Caco-2 (cell line): ENCODE measurements at regions not wholly inside any gene's neighbourhood (a gene's known extent, or its start where the extent isn't known, plus 50 kb on each side); places are given as distances from the start of the nearest gene placed in this dataset.

Experiments
- BruUV-seq: library from RNA; stranded (reverse); fragments of 400-500 nt; replicated peaks from 2 replicates; lab custom pipeline; 2021; lab: Mats Ljungman, UMichigan
- CTCF ChIA-PET: fragments of 300-600 bp; sonication (Branson Sonifier 250); formaldehyde crosslinking; loops from one replicate; lab custom pipeline; 2022; ENCODE audit warnings: antibody characterized with exemption; lab: Charles Lee
- POLR2A ChIA-PET: fragments of 300-600 bp; sonication (Branson Sonifier 250); formaldehyde crosslinking; loops from one replicate; lab custom pipeline; 2022; ENCODE audit warnings: antibody characterized with exemption; lab: Charles Lee
- DNase-seq, 2 experiments: peaks; one replicate each; pipeline versions ENCODE4 v3.0.0 to v3.0.0-alpha.2; 2020 to 2022
- H3K27me3 ChIP-seq: replicated peaks from 2 replicates; pipeline ENCODE4 v1.6.0; 2011; ENCODE audit warnings: low read length; ENCODE audit not compliant: control insufficient read depth, insufficient read depth
- H3K36me3 ChIP-seq: 2 replicates; pipeline ENCODE4 v1.5.1; 2011; ENCODE audit warnings: low read length; ENCODE audit not compliant: control insufficient read depth, insufficient read depth
- H3K4me1 ChIP-seq: fragments of 250-450 bp; sonication (Bioruptor Pico); 2 replicates; pipeline ENCODE4 v1.5.1; 2020; ENCODE audit warnings: mild to moderate bottlenecking
- H3K4me3 ChIP-seq: 2 replicates; pipeline ENCODE4 v1.5.1; 2011; ENCODE audit warnings: low read depth, mild to moderate bottlenecking, control low read depth, low read length
- H3K9me3 ChIP-seq: fragments of 250-450 bp; sonication (Bioruptor Pico); 2 replicates; pipeline ENCODE4 v1.5.1; 2020; ENCODE audit warnings: mild to moderate bottlenecking, moderate library complexity
- H3K27ac Mint-ChIP-seq: one replicate; pipeline ENCODE4 v1.8.0; 2022; ENCODE audit warnings: mixed read lengths; ENCODE audit not compliant: unreplicated experiment
- H3K27me3 Mint-ChIP-seq: one replicate; pipeline ENCODE4 v1.8.0; 2022; ENCODE audit warnings: mixed read lengths; ENCODE audit not compliant: insufficient read depth, unreplicated experiment
- H3K36me3 Mint-ChIP-seq: one replicate; pipeline ENCODE4 v1.8.0; 2022; ENCODE audit warnings: mild to moderate bottlenecking, mixed read lengths; ENCODE audit not compliant: insufficient read depth, unreplicated experiment
- H3K4me1 Mint-ChIP-seq: one replicate; pipeline ENCODE4 v1.8.0; 2022; ENCODE audit warnings: low read depth, mixed read lengths; ENCODE audit not compliant: unreplicated experiment
- H3K4me3 Mint-ChIP-seq: one replicate; pipeline ENCODE4 v1.8.0; 2022; ENCODE audit warnings: mild to moderate bottlenecking, moderate library complexity, mixed read lengths; ENCODE audit not compliant: unreplicated experiment
- H3K9me3 Mint-ChIP-seq: one replicate; pipeline ENCODE4 v1.8.0; 2022; ENCODE audit warnings: mixed read lengths; ENCODE audit not compliant: unreplicated experiment
- intact Hi-C: fragments of 100-400 bp; cut with micrococcal nuclease; formaldehyde crosslinking; loops from one replicate; pipeline ENCODE4 v1.10.0; 2022; ENCODE audit not compliant: unreplicated experiment
- TF ChIP-seq, protein P1 (sequence below), 2 experiments: fragments of 200-600 bp in 1 of 2; IDR thresholded peaks; 1 replicate in 1 of 2; 2 replicates in 1 of 2; pipeline versions ENCODE4 v1.5.1 to v1.8.0; 2011 to 2022; ENCODE audit warnings: antibody characterized with exemption in 1 of 2, control low read depth in 1 of 2, inconsistent platforms in 1 of 2, low read depth in 1 of 2, low read length in 1 of 2, mild to moderate bottlenecking in 1 of 2, moderate library complexity in 1 of 2; ENCODE audit not compliant: insufficient read depth in 1 of 2, severe bottlenecking in 1 of 2, unreplicated experiment in 1 of 2

DNA sequence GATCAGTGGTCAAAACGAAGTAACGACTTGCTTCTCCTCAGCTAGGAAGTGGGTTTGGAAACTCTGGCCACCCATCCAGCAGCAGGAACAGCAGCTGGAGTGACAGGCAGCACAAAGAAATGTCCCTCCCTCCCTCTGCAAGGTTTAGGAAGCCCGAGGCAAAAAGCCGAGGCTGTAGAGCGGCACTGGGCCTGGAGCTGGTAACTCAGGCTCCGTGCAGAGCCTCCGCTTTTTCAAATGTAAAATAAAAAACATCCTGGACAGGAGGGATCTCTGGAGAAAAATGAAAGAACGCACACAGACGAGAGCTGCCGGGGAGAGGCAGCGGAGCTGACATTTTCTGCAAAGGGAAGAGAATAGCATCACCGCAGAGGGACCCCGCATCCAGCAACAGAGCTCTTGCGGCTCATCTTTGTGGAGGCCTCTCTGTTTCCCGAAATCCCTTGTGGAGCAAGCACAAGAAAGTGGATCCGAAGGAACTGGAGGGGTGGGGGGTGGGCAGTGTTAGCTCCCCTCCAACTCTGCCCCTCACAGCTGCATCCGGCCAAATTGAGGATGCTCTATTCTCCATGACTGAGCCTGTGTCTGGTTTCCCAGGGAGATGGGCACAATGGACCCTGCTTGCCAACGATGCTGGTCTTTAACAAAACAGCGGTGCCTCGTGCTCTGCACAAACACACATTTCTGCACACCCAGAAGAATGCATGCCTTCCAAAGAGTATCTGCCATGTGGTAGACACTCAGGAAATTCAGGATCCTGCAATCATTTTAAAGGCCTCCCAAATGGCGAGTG lies 335.5 kb upstream of the ZFHX3 start:
- ChIA-PET CTCF (no interaction called here), POLR2A (no interaction called here)
- Histone ChIP-seq H3K36me3 (no peaks in the 10 kb centered on the region), H3K4me3 (no peak overlapping the region), H3K9me3 (no peaks in the 10 kb centered on the region), H3K27me3 (no peaks in the 10 kb centered on the region), H3K4me1 (no peaks in the 10 kb centered on the region)
- no TSS peak for BruUV-seq
- TF ChIP-seq, protein P1, sequence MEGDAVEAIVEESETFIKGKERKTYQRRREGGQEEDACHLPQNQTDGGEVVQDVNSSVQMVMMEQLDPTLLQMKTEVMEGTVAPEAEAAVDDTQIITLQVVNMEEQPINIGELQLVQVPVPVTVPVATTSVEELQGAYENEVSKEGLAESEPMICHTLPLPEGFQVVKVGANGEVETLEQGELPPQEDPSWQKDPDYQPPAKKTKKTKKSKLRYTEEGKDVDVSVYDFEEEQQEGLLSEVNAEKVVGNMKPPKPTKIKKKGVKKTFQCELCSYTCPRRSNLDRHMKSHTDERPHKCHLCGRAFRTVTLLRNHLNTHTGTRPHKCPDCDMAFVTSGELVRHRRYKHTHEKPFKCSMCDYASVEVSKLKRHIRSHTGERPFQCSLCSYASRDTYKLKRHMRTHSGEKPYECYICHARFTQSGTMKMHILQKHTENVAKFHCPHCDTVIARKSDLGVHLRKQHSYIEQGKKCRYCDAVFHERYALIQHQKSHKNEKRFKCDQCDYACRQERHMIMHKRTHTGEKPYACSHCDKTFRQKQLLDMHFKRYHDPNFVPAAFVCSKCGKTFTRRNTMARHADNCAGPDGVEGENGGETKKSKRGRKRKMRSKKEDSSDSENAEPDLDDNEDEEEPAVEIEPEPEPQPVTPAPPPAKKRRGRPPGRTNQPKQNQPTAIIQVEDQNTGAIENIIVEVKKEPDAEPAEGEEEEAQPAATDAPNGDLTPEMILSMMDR (IDR thresholded peaks at IDR 0.05; ENCODE audit: insufficient read depth in 1 of 2, low read depth in 1 of 2, low read length in 1 of 2, severe bottlenecking in 1 of 2, unreplicated experiment in 1 of 2) = no peak
- Mint-ChIP-seq H3K27ac (no peak overlapping the region), H3K36me3 (no peaks in the 10 kb centered on the region), H3K4me1 (no peaks in the 10 kb centered on the region), H3K4me3 (no peak overlapping the region), H3K9me3 (peaks cover 8% of the 10 kb centered on the region), H3K27me3 (peaks cover 4% of the 10 kb centered on the region)
- no peak for DNase-seq
- intact Hi-C loops = no loop called here

DNA sequence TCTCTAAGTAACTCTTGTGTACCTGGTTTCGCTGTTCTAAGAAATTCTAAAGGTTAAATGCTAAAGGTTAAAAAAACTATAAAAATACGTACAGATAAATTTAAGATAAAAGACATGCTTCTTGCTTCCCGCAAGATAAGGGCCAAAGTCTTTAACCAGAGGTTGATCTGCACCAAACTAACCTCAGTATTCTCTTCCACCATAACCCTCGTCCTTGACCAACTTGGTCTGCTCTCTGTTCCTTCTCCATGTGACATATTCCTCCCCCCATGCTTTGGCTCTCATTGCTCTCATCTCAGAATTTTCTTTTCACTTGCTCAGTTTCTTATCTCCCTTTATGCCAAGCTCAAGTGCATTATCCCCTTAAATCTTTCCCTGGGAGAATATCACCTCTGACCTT lies 330.5 kb upstream of the ZFHX3 start:
- H3K4me3 Mint-ChIP-seq = no peak overlapping the region
- H3K36me3 Mint-ChIP-seq = no peaks in the 10 kb centered on the region
- Histone ChIP-seq H3K4me3 (no peak overlapping the region), H3K27me3 (no peaks in the 10 kb centered on the region), H3K9me3 (no peaks in the 10 kb centered on the region), H3K4me1 (no peaks in the 10 kb centered on the region), H3K36me3 (no peaks in the 10 kb centered on the region)
- ChIA-PET POLR2A (no interaction called here), CTCF (no interaction called here)
- no peaks in the 10 kb centered on the region for H3K4me1 Mint-ChIP-seq
- H3K27ac Mint-ChIP-seq = no peak overlapping the region
- peaks cover 3% of the 10 kb centered on the region for H3K27me3 Mint-ChIP-seq
- TF ChIP-seq, protein P1 (IDR thresholded peaks at IDR 0.05; ENCODE audit: insufficient read depth in 1 of 2, low read depth in 1 of 2, low read length in 1 of 2, severe bottlenecking in 1 of 2, unreplicated experiment in 1 of 2) = no peak
- no TSS peak for BruUV-seq
- intact Hi-C loops = no loop called here
- no peak for DNase-seq
- no peaks in the 10 kb centered on the region for H3K9me3 Mint-ChIP-seq

DNA sequence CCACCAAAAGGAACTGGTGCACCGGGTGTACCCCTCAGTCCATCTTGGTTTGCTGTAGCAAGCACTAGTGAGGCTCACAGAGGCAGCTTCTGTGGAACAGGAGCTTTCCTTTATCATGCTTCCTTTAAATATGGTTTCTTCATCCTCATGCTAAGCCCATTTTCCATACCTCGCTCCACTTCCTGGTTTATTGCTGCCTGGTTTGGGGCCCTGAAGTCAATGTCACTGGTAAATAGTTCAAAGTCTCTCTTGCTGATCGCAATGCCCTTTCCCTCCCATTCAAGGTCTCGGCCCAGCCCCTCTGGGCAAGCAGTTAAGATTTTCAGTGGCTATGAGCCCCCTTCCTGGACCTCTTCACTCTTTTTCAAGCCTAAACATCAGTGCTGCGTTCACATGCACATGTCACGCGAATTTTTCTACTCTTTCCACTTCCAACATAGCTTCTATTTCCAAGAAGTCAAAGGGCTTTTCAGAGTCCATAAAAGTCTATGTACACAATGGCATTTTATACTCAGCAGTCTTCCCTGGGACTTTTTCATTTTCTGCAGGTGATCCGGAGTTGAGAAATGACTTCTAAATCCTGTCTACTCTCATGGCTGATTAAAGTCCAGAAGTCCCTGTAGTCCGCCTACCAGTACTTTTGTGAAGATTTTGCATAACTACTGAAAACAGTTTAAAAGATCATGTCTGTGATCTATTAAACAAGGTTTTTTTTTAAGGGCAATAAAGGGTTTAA lies 323.8 kb upstream of the ZFHX3 start:
- Histone ChIP-seq H3K27me3 (no peaks in the 10 kb centered on the region), H3K36me3 (no peaks in the 10 kb centered on the region), H3K4me1 (peaks cover 7% of the 10 kb centered on the region), H3K9me3 (no peaks in the 10 kb centered on the region), H3K4me3 (no peak overlapping the region)
- DNase-seq = no peak
- Mint-ChIP-seq H3K27me3 (peaks cover 3% of the 10 kb centered on the region), H3K36me3 (no peaks in the 10 kb centered on the region), H3K27ac (peak overlapping the region; percentile 37), H3K4me1 (peaks cover 7% of the 10 kb centered on the region), H3K9me3 (no peaks in the 10 kb centered on the region), H3K4me3 (no peak overlapping the region)
- ChIA-PET POLR2A (no interaction called here), CTCF (interaction anchor here (0.5 to 0.7 kb wide), 2 partner anchors 23 to 422 kb away, joined by 3 to 4 read pairs; no protein-coding TSS in a partner anchor)
- TF ChIP-seq, protein P1 (IDR thresholded peaks at IDR 0.05; ENCODE audit: insufficient read depth in 1 of 2, low read depth in 1 of 2, low read length in 1 of 2, severe bottlenecking in 1 of 2, unreplicated experiment in 1 of 2) = no peak
- intact Hi-C loops = no loop called here
- no TSS peak for BruUV-seq
